ENCODE measurements at regions not wholly inside any gene's neighbourhood (a gene's known extent, or its start where the extent isn't known, plus 50 kb on each side); places are given as distances from the start of the nearest gene placed in this dataset.

DNA sequence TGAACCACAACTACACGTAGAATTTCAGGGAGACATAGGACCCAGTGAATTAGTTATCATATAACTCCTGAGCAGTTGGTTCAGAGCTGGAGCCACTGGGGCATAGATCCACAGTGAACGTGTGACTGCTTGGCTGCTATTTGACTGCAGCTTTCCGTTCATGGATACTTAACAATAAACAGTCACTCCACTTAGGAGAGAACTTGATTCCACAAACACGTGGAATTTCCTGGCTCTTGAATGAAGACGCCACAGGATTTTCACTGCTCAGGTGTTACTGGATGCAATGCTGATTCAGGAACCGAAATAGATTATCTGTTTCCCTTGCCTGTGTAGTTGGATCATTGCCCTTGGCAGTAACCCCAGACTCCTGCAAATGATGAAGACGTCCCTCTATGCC is 679.1 kb upstream of the ZEB2 start:
- no peak overlapping the region for H3K4me3 ChIP-seq
- intact Hi-C loops (cut with DNase I), result no loop called here
- no peaks in the 10 kb centered on the region for H3K9me3 ChIP-seq (replicated peaks in 1 of 3)
- H3K36me3 ChIP-seq (replicated peaks in 1 of 2), result no peaks in the 10 kb centered on the region
- no peak for DNase-seq
- no peaks in the 10 kb centered on the region for H3K27me3 ChIP-seq
- no peaks in the 10 kb centered on the region for H3K4me1 ChIP-seq (replicated peaks in 1 of 2)
- H3K27ac ChIP-seq, result no peak overlapping the region
- TF ChIP-seq POLR2A (IDR thresholded peaks at IDR 0.05), result no peak
- TF ChIP-seq, protein P1, sequence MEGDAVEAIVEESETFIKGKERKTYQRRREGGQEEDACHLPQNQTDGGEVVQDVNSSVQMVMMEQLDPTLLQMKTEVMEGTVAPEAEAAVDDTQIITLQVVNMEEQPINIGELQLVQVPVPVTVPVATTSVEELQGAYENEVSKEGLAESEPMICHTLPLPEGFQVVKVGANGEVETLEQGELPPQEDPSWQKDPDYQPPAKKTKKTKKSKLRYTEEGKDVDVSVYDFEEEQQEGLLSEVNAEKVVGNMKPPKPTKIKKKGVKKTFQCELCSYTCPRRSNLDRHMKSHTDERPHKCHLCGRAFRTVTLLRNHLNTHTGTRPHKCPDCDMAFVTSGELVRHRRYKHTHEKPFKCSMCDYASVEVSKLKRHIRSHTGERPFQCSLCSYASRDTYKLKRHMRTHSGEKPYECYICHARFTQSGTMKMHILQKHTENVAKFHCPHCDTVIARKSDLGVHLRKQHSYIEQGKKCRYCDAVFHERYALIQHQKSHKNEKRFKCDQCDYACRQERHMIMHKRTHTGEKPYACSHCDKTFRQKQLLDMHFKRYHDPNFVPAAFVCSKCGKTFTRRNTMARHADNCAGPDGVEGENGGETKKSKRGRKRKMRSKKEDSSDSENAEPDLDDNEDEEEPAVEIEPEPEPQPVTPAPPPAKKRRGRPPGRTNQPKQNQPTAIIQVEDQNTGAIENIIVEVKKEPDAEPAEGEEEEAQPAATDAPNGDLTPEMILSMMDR (IDR thresholded peaks at IDR 0.05), result no peak
- WGBS, 4 donors, result 75 to 85% (median 82%) methylated on average over 7 of the region's 7 CpGs

DNA sequence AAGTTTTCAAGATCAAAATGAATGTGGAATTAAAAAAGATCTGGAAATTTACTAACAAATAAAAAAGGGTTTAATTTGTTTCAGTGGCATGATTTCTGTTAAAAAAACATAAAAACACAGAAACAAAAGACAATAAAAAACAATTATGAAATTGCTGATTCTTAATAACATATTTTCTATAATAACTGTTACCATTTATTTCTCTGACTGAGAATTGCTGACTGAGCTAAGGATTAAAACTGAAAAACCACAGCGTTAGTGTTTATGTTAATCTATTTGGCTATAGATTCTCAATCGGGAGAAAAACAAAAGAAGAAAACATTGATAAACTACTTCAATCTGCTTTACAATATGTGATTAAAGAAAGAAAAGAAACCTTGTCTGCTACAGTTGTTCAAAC is 678.6 kb upstream of the ZEB2 start:
- Histone ChIP-seq H3K27ac (no peak overlapping the region), H3K9me3 (replicated peaks in 1 of 3) (no peaks in the 10 kb centered on the region), H3K4me1 (replicated peaks in 1 of 2) (no peaks in the 10 kb centered on the region), H3K4me3 (no peak overlapping the region), H3K36me3 (replicated peaks in 1 of 2) (no peaks in the 10 kb centered on the region), H3K27me3 (no peaks in the 10 kb centered on the region)
- 88 to 94% (median 92%) methylated on average over 2 of the region's 2 CpGs for WGBS, 4 donors
- no peak for DNase-seq
- intact Hi-C loops (cut with DNase I), result no loop called here
- no peak for TF ChIP-seq POLR2A (IDR thresholded peaks at IDR 0.05)
- TF ChIP-seq, protein P1 (IDR thresholded peaks at IDR 0.05), result no peak

DNA sequence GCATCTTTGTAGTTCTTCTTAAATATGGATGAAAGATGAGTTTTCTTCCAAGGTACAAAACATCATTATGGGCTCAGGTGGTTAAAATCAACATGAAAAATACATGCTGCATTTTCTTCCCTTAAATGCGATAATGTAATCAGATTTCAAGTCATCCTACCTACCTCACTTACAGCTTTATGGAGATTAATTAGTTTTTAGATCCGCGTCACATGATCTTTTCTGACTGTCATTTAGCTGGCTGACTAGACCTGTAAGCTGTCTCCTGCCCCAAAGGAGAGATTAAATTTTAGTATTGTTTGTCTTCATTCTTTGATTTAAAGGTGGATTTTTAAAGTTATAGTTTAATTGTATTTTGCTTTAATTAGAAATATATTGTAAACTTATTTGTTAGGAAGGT is 678.0 kb upstream of the ZEB2 start:
- no peak overlapping the region for H3K27ac ChIP-seq
- 83 to 99% (median 95%) methylated on average over 3 of the region's 3 CpGs for WGBS, 4 donors
- TF ChIP-seq POLR2A (IDR thresholded peaks at IDR 0.05), result no peak
- DNase-seq, result no peak
- H3K4me3 ChIP-seq, result no peak overlapping the region
- intact Hi-C loops (cut with DNase I), result no loop called here
- no peaks in the 10 kb centered on the region for H3K36me3 ChIP-seq (replicated peaks in 1 of 2)
- H3K27me3 ChIP-seq, result no peaks in the 10 kb centered on the region
- H3K9me3 ChIP-seq (replicated peaks in 1 of 3), result no peaks in the 10 kb centered on the region
- no peaks in the 10 kb centered on the region for H3K4me1 ChIP-seq (replicated peaks in 1 of 2)

GRCh38 chr2:145194673-145195072 is 674.8 kb upstream of the ZEB2 start:
- Histone ChIP-seq H3K4me1 (replicated peaks in 1 of 2) (no peaks in the 10 kb centered on the region), H3K27me3 (no peaks in the 10 kb centered on the region), H3K9me3 (replicated peaks in 1 of 3) (no peaks in the 10 kb centered on the region), H3K36me3 (replicated peaks in 1 of 2) (no peaks in the 10 kb centered on the region), H3K4me3 (no peak overlapping the region), H3K27ac (no peak overlapping the region)
- intact Hi-C loops (cut with DNase I), result no loop called here
- no peak for DNase-seq
- no peak for TF ChIP-seq POLR2A (IDR thresholded peaks at IDR 0.05)
- TF ChIP-seq, protein P1 (IDR thresholded peaks at IDR 0.05), result no peak
- 64 to 71% (median 69%) methylated on average over 2 of the region's 2 CpGs for WGBS, 4 donors

GRCh38 chr2:145190031-145190703 is 670.2 kb upstream of the ZEB2 start:
- no peak for TF ChIP-seq POLR2A (IDR thresholded peaks at IDR 0.05)
- TF ChIP-seq, protein P1 (IDR thresholded peaks at IDR 0.05), result no peak
- Histone ChIP-seq H3K9me3 (replicated peaks in 1 of 3) (no peaks in the 10 kb centered on the region), H3K4me3 (no peak overlapping the region), H3K36me3 (replicated peaks in 1 of 2) (no peaks in the 10 kb centered on the region), H3K4me1 (replicated peaks in 1 of 2) (no peaks in the 10 kb centered on the region), H3K27ac (no peak overlapping the region), H3K27me3 (no peaks in the 10 kb centered on the region)
- WGBS, 4 donors, result 77 to 85% (median 81%) methylated on average over 7 of the region's 7 CpGs
- intact Hi-C loops (cut with DNase I), result no loop called here
- no peak for DNase-seq
